Activated T-helper 1 cell treated with Interleukin-2 at 50 U/mL for 16 hours (primary cell): ENCODE measurements at regions not wholly inside any gene's neighbourhood (a gene's known extent, or its start where the extent isn't known, plus 50 kb on each side); places are given as distances from the start of the nearest gene placed in this dataset.
"Not testable (repeated sequence)": the region's sequence is repeated elsewhere in the genome, so short reads cannot be mapped to it uniquely, and the experiment has no call there.

Experiments used
- DNase-seq: peaks from one replicate; pipeline ENCODE4 v3.0.0-alpha.2; 2020; ENCODE audit warnings: low read depth

DNA sequence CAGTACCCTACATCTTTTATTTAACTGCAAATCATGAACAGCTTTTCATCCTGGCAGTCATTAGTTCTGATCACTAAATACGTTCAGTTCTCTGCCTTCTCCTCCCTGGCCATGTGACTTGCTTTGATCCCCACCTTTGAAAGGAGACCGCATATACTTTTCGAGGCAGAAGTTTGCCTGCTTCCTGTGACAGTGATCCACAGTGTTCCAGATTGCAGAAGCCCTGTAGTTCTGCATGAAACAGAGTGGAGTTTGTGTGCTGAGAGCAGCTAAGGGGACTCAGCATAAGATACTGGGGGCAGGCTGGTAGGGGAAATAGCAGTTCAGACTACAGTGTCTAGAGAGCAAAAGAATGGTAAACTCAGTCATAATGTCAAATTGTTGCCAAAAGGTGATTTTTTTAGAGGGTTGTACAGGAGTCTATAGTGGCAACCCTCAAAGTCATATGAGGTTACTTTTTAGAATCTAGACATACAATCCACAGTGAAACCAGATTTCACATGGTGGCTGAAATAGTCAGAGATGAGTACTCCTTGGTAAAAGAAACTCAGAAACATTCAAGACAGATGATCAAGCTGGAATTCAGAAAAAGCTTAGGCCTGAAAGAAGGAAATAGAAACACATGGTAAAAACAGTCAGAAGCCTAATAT, 1800.4 kb upstream of the CELF4 start:
- no peak for DNase-seq

DNA sequence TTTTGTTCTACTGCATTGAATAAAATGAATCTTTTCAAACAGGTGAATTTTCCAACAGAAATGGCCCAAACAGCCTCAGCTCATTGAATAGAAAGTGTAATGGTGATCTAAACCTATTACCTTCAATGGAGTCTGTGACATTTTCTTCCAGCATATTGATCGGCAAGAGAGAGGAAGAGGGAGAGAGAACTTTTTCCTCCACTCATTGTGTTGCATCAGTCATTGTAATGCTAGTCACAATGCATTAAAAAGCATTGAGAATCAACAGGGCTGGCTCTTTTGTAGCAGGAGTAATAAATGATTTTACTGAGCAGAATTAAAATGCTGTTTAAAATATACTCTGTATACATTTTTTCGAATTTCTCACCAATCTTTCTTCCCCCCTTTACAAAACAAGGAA, 1794.5 kb upstream of the CELF4 start:
- DNase-seq, result no peak

DNA sequence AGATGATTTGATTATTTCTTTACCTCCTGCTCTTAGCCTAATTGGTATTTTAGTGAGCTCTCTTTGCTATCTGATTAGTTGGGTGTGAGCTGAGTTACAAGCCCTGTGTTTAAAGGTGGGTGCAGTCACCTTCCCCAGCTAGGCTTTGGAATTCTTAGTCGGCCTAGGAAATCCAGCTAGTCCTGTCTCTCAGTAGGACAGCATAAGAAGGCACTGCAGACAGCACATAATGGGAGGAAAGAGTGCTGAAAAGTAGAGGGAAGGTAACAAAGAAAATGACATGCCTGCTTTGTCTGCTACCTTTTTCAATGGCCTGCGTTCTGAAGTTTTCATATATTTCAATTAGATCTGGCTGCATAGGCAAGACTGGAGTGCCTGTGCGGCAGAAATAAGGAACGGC, 1794.0 kb upstream of the CELF4 start:
- DNase-seq, result no peak

DNA sequence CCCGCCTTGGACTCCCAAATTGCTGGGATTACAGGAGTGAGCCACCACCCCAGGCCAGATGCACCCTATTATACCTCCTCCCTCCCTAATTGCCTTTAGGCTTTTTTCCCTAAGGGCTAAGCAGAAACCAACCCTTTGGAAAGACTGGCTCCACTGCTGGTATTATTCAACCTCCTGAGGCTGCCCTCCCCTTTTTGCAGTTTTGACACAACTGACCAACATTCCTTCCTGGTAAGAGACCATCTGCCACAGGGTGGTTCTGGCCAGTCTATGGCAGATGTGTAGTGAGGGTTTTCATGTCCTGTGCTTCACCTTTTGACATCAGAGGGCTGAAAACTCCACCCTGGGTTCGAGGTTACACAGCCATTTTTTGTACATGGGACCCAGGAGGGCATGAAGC, 1785.3 kb upstream of the CELF4 start:
- no peak for DNase-seq

DNA sequence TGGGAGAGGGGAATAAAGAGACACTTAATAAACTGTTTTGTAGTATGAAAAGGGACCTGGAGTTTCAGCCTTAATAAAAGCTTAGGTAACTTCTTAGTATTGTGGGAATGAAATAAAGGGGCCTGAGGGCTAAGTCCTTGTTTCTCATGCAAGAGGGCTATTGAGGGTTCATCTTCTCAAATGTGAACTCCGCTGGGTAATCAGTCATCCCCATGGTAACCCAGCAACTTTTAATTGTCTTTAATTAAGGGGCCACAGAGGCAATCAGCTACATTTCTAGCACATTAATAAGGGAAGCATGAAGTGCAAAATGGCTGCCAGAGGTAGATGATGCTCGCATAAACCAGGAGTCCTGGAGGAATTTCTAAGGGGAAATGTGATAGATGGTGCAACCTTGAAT, 1784.2 kb upstream of the CELF4 start:
- DNase-seq, result no peak

DNA sequence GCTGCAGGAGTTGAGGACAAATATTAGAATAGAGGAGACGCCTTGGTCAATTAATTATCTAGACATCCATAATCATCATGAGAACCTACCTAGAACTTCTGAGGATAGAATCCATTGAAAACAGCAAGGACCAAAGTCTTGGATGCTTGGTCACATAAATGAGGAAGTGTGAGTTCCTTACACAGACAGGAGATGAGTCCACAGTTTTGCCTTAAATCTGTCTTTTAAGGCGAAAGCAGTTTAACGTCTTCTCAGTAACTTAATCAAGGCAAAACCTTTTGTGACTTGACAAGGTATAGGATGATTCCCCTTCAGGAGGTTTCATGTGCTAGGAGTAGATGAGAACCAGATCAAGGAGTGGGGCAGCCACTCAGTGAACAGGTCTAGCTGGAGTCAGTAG, 1783.2 kb upstream of the CELF4 start:
- no peak for DNase-seq

DNA sequence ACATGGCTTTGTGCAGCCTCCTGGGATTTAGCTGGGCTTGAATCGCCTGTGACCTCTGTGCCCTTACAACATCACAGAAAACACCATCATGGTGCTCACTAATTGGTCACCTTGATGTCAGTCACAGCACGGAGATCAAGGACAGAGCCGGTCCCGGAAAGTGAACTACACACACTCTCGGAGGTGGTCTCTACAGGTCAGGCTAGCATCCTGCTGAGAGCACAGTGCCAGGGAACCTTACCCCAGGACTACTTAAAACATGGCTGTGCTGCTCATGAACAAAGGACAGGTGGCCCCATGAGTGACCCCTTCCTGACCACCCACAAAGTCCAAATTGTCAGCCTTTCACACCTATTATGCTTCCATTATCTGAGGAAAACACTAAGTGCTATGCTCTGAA, 1782.1 kb upstream of the CELF4 start:
- no peak for DNase-seq

DNA sequence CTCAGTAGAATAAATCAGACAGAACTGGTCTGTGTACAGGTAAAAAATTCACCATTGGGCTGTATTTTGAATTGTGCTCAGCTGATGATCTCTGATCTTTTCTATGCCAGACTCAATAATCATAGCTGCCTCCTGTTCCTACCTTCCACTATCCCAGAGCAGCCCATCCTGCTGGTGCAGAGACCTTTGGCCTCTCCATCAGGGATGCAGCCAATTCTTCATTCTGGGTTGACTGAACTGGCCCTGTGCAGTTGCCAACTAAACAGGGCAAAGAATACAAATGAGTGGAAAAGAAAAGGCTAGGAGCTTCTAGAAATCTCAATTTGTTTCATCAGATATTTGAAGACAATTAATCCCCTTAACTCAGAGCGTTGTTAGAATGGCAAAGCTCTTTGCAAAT, 1781.3 kb upstream of the CELF4 start:
- no peak for DNase-seq

DNA sequence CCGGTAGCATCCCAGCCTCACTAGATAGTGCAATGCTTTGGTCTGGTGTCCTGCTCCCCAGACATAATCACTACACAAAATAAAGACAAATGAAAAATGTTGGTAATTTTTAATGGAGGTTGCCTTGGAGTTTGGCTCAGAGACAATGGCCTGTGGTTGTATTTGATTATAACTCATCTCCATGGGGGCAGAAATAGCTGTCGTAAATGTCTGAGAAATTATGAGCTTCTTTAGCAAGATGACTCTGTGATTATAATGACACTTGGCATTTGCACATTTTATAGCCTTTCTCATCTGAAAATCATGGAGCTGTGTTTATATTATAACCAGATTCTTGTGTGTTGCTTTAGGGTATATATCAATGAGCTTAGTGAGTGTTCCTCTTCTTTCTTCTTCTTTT, 1779.7 kb upstream of the CELF4 start:
- DNase-seq, result no peak

DNA sequence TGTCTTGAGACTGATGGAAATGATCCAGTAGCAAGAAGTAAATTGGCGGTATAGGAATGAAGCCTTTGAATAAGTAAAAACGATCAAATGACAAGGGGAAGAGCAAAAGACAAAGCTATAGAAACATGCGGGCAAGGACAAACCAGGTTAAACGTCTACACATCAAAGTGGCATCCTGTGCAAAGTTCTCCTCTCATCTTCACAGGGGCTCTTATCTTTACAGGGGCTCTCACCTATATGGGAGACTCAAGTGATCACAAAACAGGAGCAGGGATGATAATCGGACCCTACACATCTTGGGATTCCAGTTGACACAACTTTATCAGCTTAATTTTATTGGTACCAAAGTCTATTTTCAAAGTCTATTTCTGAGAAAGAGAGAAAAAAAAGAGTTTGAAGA, 1778.9 kb upstream of the CELF4 start:
- no peak for DNase-seq

DNA sequence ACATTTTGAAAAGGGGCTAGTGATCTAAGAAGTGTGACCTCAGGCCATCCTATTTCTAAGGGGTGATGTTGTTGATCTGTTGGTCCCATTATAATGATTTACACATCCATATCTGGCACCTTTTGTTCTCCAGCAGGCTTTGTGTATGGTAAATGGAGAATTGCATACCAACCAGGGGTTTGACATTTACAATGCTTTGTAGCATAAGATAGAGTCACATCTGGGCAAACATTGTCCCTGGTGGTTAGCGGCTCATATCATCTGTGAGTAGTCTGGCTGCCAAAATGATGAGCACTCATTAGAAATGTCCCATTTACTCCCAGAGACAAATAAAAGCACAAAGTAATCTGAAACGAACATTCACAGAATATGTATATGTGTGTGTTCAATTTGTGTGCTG, 1775.5 kb upstream of the CELF4 start:
- DNase-seq, result no peak

DNA sequence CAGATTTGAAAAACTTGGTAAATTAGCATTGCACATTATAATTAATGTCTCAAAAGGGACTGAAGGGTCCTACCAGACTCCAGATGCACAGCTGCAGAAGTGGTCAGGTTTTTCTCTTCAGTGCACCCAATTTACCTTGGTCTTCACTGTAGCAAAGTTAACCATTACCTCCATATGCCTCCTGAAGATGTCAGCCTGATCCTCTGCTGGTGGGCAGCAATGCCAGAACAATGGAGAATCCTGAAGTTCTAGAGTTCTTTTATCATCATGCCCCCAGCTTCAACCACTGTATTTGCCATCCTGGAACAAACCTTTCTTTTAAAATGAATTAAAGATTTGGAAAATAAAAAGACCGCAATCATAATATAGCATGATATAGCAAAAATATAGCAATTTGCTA, 1774.8 kb upstream of the CELF4 start:
- no peak for DNase-seq

DNA sequence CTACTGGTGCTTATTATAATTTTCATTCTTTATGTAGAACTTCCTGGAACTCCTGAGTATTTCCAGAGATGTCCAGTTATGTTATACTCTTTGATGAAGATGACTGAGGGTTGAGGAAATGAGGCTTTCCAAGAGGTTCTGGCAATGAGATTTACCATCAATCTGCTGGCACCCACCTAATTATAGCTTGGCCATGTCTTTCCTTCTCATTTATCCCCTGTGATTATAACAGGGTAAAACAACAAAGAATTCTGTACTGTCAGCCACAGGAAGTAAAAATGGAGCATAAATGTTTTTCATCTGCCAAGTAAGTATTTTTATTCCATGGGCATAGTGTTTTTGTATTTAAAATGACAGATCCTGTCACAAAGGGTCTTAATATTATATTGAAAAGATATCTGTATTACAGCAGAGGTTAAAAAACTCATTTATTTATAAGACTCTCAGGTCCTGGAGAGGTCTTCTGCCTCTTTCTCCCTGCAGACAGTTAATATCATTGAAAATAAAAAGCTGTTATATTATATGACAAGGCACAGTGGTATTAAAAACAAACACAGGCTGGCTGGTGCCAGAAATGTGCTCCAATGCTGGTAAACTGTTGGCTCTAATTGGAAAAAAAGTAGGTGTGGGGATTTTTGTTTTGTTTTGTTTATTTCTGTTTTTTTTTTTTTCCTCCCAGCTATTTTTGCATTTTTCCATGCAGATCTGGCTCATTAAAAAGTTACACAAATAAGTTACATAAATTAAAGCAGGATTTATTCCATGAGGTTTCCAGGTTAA, 1764.1 kb upstream of the CELF4 start:
- DNase-seq, result no peak

DNA sequence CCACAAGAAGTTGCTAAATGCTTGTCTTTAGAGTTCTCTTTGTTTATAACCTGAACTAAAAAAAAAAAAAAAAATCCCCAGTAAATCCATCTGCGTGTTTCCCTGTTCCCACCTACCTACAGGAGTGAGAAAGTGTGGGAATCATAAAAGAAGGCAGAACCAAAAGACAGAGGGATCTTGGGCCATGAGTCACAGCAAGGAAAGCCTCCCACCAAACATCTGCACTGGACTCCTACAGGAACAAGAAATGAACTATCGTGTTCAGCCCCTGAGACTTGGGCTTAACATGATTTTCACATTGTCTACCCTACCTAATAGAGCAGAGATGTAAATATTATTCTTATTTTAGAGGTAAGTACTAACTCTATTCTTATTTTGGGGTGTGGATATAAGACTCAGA, 1761.2 kb upstream of the CELF4 start:
- no peak for DNase-seq

DNA sequence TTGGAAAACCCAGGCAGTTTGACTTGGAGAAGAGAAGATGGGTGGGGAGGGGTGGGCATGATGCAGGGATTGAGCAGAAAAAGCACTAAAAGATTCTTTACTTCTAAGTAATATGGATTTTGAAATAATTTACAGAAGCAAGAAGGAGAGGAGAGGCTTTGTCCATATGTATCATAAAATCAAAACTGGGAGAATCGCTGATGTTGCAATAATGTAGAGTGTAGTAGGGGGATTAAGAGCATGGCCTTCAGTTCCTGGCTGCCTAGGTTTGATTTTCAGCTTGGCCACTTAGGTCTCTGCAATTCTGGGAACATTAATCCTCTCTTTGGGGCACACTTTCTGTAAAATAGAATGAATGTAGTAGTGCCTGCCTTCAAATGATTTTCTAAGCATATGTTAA, 1760.4 kb upstream of the CELF4 start:
- no peak for DNase-seq

DNA sequence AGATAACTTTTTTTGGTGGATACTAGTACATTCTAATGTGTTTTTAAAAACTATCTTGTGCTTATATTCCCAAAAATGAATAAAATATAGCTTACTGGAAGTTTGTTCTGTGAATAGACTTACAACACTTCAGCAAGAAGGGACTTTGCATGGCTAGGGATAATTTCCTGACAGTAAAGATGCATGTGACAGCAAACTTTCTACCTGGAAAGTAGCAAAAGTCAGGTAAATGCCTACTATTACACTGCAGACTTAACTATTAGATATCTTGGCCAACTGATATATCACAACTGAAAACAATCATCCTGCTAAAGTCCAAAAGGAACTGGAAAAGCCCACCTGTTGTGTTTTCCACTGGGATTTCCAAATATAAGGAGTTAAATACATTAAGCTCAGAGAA, 1753.5 kb upstream of the CELF4 start:
- DNase-seq, result no peak

DNA sequence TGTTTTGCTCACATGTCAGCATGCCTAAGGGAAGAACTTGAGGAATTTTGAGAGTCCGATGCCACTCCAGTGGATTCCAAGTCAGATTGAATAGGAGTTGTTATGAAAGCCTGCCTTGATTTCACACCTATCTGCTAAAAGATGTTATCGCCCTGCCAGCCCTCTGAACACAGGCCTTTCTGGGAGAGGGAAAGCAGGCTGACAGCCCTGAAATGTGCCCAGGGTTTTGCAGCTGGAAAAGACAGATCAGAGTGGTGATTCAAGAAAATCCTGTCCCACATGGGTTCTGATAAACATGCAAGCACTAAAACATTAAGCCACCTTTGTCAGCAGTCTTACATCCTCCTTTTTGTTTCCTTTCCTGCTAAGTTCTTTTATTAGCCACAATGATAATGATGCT, 1752.9 kb upstream of the CELF4 start:
- no peak for DNase-seq

DNA sequence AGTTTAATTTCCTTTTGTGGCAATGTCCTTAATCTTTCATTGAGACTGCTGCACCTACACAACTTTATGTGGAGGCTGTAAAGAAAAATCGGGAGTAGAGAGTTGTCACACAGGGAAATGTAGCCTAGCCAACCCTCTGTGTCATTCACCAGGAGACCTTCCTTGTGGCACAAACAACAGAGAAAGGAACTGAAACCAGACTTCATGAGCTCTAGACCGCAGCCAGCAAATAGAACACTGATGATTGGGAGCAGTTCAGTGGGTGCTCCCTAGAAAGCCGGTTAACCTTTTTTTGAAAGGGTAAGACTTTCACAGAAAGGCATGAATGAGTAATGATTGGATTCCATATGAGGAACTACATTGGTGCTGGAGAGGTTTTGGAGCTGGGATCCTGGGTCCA, 1752.4 kb upstream of the CELF4 start:
- DNase-seq, result no peak

DNA sequence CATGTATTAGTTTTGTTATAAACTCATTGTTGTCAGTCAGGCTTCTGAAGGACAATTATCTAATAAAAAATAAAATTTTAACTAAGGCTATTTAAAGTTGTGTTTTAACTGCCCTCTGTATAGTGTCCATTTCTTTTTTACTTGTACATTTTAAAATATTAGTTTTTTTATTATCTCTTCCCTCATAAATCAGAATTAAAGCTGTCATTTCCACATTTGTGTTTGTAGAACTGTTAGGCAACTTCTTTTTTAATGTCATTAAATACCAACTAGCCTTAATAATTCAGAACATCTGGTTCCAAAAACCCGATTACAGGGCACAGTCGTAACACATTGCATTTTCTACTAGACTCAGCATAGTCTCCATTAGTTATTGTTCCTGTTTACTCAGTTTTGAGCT, 1749.0 kb upstream of the CELF4 start:
- no peak for DNase-seq

DNA sequence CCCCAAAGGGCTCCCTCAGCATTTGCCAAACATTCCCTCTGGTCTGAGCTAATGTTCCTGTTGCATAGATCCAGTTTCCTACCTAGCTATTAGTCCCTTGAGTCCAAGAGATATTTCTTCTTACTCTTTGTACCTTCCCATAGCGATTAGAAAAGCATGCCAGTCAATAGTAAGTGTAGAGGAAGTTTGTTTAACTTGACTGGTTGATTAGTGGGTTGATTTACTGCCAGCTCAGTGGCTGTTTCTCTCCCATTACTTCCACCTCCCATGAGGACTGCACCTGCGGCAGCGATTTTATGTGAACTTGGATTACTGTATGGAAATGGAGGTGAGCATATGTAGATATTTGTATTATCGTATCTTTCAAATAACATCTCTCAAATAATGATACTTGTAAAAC, 1748.4 kb upstream of the CELF4 start:
- no peak for DNase-seq

DNA sequence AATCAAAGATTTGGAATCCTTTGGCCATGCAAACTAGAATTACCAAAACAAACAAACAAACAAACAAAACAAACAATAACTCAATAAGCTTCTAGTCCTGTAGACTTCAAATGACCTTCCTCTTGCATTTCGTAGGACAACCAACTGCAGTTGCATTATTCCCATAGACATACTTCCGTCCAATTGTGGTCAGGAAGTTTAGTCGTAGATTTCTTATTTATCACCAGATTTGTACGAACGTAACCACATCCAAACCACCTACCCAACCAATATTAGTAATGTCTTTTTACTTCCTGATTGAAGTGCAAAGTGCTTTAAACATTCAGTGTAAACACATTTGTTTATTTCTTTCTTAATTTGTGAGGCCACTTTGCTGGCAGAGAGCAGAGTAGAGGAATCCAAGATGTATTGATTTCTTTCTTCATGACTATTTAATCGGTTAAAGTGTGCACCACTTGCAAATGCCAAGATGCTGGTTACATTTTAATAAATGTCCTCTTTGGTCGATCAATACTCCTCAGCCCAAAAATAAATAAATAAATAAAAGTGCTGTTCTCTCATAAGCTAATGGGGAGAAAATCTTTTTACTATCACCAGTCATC, 1745.6 kb upstream of the CELF4 start:
- no peak for DNase-seq

DNA sequence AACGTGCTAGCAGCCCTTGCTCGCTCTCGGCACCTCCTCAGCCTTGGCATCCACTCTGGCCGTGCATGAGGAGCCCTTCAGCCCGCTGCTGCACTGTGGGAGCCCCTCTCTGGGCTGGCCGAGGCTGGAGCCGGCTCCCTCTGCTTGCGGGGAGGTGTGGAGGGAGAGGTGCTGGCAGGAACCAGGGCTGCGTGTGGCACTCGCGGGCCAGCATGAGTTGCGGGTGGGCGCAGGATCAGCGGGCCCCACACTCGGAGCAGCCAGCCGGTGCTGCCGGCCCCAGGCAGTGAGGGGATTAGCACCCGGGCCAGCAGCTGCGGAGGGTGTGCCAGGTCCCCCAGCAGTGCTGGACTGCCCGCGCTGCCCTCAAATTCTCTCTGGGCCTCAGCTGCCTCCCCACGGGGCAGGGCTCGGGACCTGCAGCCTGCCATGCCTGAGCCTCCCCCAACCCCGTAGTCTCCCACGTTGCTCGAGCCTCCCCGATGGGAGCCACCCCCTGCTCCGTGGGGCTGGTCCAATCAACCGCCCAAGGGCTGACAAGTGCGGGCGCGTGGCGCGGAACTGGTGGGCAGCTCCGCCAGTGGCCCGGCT, 1743.4 kb upstream of the CELF4 start:
- DNase-seq, result not testable (repeated sequence)

DNA sequence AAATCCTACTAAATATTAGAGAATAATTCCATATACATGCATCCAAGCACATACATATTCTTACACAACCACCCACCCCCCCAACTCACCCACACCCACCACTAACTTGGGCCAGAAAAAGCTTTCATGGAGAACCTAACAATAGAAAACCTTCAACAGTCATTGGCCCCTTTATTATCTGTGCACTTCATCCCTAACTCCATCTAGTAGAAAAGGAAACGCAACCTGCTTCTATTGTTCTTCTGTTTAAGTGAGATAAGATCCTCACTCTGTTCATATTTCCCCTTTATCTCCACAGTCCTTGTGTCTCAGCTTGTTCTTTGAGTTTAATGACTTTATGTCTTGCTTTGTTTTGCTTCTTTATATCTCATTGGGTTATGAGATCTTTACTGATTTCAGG, 1740.2 kb upstream of the CELF4 start:
- no peak for DNase-seq
